Panc1 (cell line): ENCODE measurements at regions not wholly inside any gene's neighbourhood (a gene's known extent, or its start where the extent isn't known, plus 50 kb on each side); places are given as distances from the start of the nearest gene placed in this dataset.
"Not testable (repeated sequence)": the region's sequence is repeated elsewhere in the genome, so short reads cannot be mapped to it uniquely, and the experiment has no call there.

Source experiments
- ATAC-seq: fragments of 200-7000 bp; cut with Tn5 transposase; 2 replicates; pipeline ENCODE4 v1.9.1; 2020; ENCODE audit warnings: mild to moderate bottlenecking, moderate library complexity
- BruUV-seq: library from RNA; stranded (reverse); fragments of 400-500 nt; replicated peaks from 2 replicates; lab custom pipeline; 2021; lab: Mats Ljungman, UMichigan
- CTCF ChIA-PET: fragments of 300-600 bp; sonication (Branson Sonifier 250); formaldehyde crosslinking; loops from one replicate; lab custom pipeline; 2022; ENCODE audit warnings: antibody characterized with exemption; lab: Charles Lee
- POLR2A ChIA-PET: fragments of 300-600 bp; sonication (Branson Sonifier 250); formaldehyde crosslinking; loops from one replicate; lab custom pipeline; 2022; ENCODE audit warnings: antibody characterized with exemption; lab: Charles Lee
- DNase-seq: peaks from one replicate; pipeline ENCODE4 v3.0.0-alpha.2; 2010; ENCODE audit warnings: low read depth, low spot score
- H3K27ac ChIP-seq: 2 replicates; pipeline ENCODE4 v1.5.1; 2011; ENCODE audit warnings: mild to moderate bottlenecking, low read length, inconsistent platforms
- H3K27me3 ChIP-seq: fragments of 200-500 bp; sonication (Bioruptor generic); 2 replicates; pipeline ENCODE4 v1.6.0; 2014; ENCODE audit warnings: low read length, inconsistent platforms; ENCODE audit not compliant: control insufficient read depth, insufficient read depth
- H3K36me3 ChIP-seq: fragments of 200-500 bp; sonication (Bioruptor generic); 2 replicates; pipeline ENCODE4 v1.5.1; 2014; ENCODE audit warnings: inconsistent platforms, mild to moderate bottlenecking, low read length, moderate library complexity; ENCODE audit not compliant: control insufficient read depth, insufficient read depth
- H3K4me1 ChIP-seq: 2 replicates; pipeline ENCODE4 v1.5.1; 2011; ENCODE audit warnings: inconsistent platforms, mild to moderate bottlenecking, low read length, moderate library complexity; ENCODE audit not compliant: control insufficient read depth, insufficient read depth
- H3K4me3 ChIP-seq, 2 experiments: 2 replicates each; pipeline ENCODE4 v1.5.1; 2011 to 2012; ENCODE audit warnings: low read depth in 2 of 2, low read length in 2 of 2, mild to moderate bottlenecking in 2 of 2, inconsistent platforms in 1 of 2, moderate library complexity in 1 of 2
- H3K9me3 ChIP-seq: fragments of 200-500 bp; sonication (Bioruptor generic); 2 replicates; pipeline ENCODE4 v1.5.1; 2014; ENCODE audit warnings: low read depth, mild to moderate bottlenecking, inconsistent platforms, low read length, moderate library complexity; ENCODE audit not compliant: control insufficient read depth, insufficient read depth
- in situ Hi-C: cut with HindIII; loops from 2 replicates; pipeline ENCODE4 v1.10.0; 2016; ENCODE audit warnings: low sequenced_read_pairs, low pct_unique_long_range_greater_than_20kb
- intact Hi-C: fragments of 100-400 bp; cut with micrococcal nuclease; formaldehyde crosslinking; loops from one replicate; pipeline ENCODE4 v1.10.0; 2022; ENCODE audit not compliant: unreplicated experiment

DNA sequence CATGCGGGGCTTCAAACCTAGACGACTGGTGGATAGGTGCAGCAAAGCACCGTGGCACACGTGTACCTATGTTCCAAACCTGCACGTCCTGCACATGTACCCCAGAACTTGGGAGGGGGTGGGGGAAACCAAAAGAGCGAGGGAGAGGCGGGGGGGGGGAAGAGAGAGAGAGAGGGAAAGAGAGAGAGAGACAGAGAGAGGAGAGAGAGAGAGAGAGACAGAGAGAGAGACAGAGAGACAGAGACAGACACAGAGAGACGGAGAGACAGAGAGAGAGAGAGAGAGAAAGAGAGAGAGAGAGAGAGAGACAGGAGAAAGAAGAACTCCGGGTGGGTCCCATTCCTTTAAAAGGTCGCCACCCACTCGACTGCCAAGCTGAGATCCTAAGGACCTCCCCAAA is 55.9 kb upstream of the RNU2-1 start:
- H3K9me3 ChIP-seq, in situ Hi-C loops, BruUV-seq, H3K4me1 ChIP-seq, H3K36me3 ChIP-seq, DNase-seq, H3K27ac ChIP-seq, POLR2A ChIA-PET, CTCF ChIA-PET, intact Hi-C loops, H3K27me3 ChIP-seq, H3K4me3 ChIP-seq, ATAC-seq: not testable (repeated sequence)

DNA sequence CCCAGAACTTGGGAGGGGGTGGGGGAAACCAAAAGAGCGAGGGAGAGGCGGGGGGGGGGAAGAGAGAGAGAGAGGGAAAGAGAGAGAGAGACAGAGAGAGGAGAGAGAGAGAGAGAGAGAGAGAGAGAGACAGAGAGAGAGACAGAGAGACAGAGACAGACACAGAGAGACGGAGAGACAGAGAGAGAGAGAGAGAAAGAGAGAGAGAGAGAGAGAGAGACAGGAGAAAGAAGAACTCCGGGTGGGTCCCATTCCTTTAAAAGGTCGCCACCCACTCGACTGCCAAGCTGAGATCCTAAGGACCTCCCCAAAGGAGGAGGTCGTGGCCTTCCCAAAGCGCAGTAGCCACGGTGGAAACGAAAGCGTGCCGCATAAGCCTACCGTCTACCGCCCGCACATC is 49.8 kb upstream of the RNU2-1 start:
- ATAC-seq, POLR2A ChIA-PET, H3K36me3 ChIP-seq, in situ Hi-C loops, CTCF ChIA-PET, H3K27ac ChIP-seq, DNase-seq, H3K9me3 ChIP-seq, BruUV-seq, H3K27me3 ChIP-seq, intact Hi-C loops, H3K4me3 ChIP-seq, H3K4me1 ChIP-seq: not testable (repeated sequence)
